GM23338 (cell line): ENCODE measurements at regions not wholly inside any gene's neighbourhood (a gene's known extent, or its start where the extent isn't known, plus 50 kb on each side); places are given as distances from the start of the nearest gene placed in this dataset.

Experiments
- ATAC-seq: fragments of 200-7000 bp; cut with Tn5 transposase; 3 replicates; pipeline ENCODE4 v1.9.1; 2020
- DNase-seq: peaks from one replicate; pipeline ENCODE4 v3.0.0-alpha.2; 2015; ENCODE audit warnings: low spot score
- H2AFZ ChIP-seq: fragments of 200-600 bp; sonication (generic); 2 replicates; pipeline ENCODE4 v1.8.0; 2016; ENCODE audit warnings: antibody characterized with exemption, mild to moderate bottlenecking, moderate library complexity
- H3F3A ChIP-seq: fragments of 200-600 bp; sonication (generic); replicated peaks from 2 replicates; pipeline ENCODE4 v1.8.0; 2017; ENCODE audit warnings: antibody characterized with exemption, mixed run types, low read depth
- H3K27ac ChIP-seq: fragments of 200-600 bp; sonication (generic); 2 replicates; pipeline ENCODE4 v1.6.1; 2016; ENCODE audit warnings: low read depth
- H3K27me3 ChIP-seq: fragments of 200-600 bp; sonication (generic); 2 replicates; pipeline ENCODE4 v1.8.0; 2016; ENCODE audit warnings: mild to moderate bottlenecking, mixed run types, moderate library complexity; ENCODE audit not compliant: insufficient read depth
- H3K36me3 ChIP-seq: fragments of 200-600 bp; sonication (generic); 2 replicates; pipeline ENCODE4 v1.8.0; 2016; ENCODE audit warnings: mild to moderate bottlenecking; ENCODE audit not compliant: insufficient read depth
- H3K4me1 ChIP-seq: fragments of 200-600 bp; sonication (generic); 2 replicates; pipeline ENCODE4 v1.8.0; 2016; ENCODE audit warnings: mild to moderate bottlenecking, moderate library complexity; ENCODE audit not compliant: insufficient read depth
- H3K4me2 ChIP-seq: fragments of 200-600 bp; sonication (generic); 2 replicates; pipeline ENCODE4 v1.7.1; 2017; ENCODE audit warnings: mixed run types
- H3K4me3 ChIP-seq: fragments of 200-600 bp; sonication (generic); 2 replicates; pipeline ENCODE4 v1.6.1; 2016; ENCODE audit warnings: mixed run types
- H3K79me2 ChIP-seq: fragments of 200-600 bp; sonication (generic); replicated peaks from 2 replicates; pipeline ENCODE4 v1.8.0; 2017; ENCODE audit warnings: mild to moderate bottlenecking; ENCODE audit not compliant: insufficient read depth
- H3K9me2 ChIP-seq: fragments of 200-600 bp; sonication (generic); 2 replicates; pipeline ENCODE4 v1.8.0; 2017; ENCODE audit not compliant: insufficient read depth
- H4K20me1 ChIP-seq: fragments of 200-600 bp; sonication (generic); replicated peaks from 2 replicates; pipeline ENCODE4 v1.8.0; 2017; ENCODE audit warnings: mild to moderate bottlenecking; ENCODE audit not compliant: insufficient read depth
- H3K27ac Mint-ChIP-seq: 2 replicates; pipeline ENCODE4 v1.8.0; 2020; ENCODE audit warnings: inconsistent platforms, mild to moderate bottlenecking, moderate library complexity, mixed read lengths
- H3K27me3 Mint-ChIP-seq: 3 replicates; pipeline ENCODE4 v1.8.0; 2022; ENCODE audit warnings: low read depth, mild to moderate bottlenecking, moderate library complexity, mixed read lengths, inconsistent platforms; ENCODE audit not compliant: insufficient read depth, poor library complexity
- H3K36me3 Mint-ChIP-seq: 3 replicates; pipeline ENCODE4 v1.8.0; 2021; ENCODE audit warnings: low read depth, mild to moderate bottlenecking, inconsistent platforms, moderate library complexity, mixed read lengths
- H3K4me1 Mint-ChIP-seq: 3 replicates; pipeline ENCODE4 v1.8.0; 2020; ENCODE audit warnings: mild to moderate bottlenecking, inconsistent platforms, mixed read lengths
- H3K4me3 Mint-ChIP-seq: 3 replicates; pipeline ENCODE4 v1.8.0; 2021; ENCODE audit warnings: moderate library complexity, mild to moderate bottlenecking, inconsistent platforms, mixed read lengths
- H3K9me3 Mint-ChIP-seq: 3 replicates; pipeline ENCODE4 v1.8.0; 2020; ENCODE audit warnings: moderate library complexity, mild to moderate bottlenecking, inconsistent platforms, mixed read lengths
- ETS1 ChIP-seq: IDR thresholded peaks from 2 replicates; pipeline ENCODE4 v1.6.1; 2016; ENCODE audit warnings: antibody characterized with exemption
- EZH2 ChIP-seq: fragments of 200-600 bp; sonication (generic); IDR thresholded peaks from one replicate; pipeline ENCODE4 v1.8.0; 2017; ENCODE audit warnings: antibody characterized with exemption, mild to moderate bottlenecking, low read depth; ENCODE audit not compliant: unreplicated experiment
- EZH2phosphoT487 ChIP-seq: fragments of 200-600 bp; sonication (generic); IDR thresholded peaks from one replicate; pipeline ENCODE4 v1.8.1; 2018; ENCODE audit warnings: antibody characterized with exemption; ENCODE audit not compliant: unreplicated experiment
- JUNB ChIP-seq: IDR thresholded peaks from one replicate; pipeline ENCODE4 v1.6.1; 2016; ENCODE audit warnings: antibody characterized with exemption; ENCODE audit not compliant: unreplicated experiment
- NANOG ChIP-seq: IDR thresholded peaks from 2 replicates; pipeline ENCODE4 v1.6.1; 2016; ENCODE audit warnings: antibody characterized with exemption, borderline replicate concordance
- POLR2AphosphoS5 ChIP-seq: IDR thresholded peaks from 2 replicates; pipeline ENCODE4 v1.6.1; 2016; ENCODE audit warnings: antibody characterized with exemption, low read depth
- REST ChIP-seq: IDR thresholded peaks from one replicate; pipeline ENCODE4 v1.6.1; 2018; ENCODE audit warnings: antibody characterized with exemption; ENCODE audit not compliant: unreplicated experiment
- ZNF114 ChIP-seq: fragments of 250-450 bp; sonication (Bioruptor Pico); IDR thresholded peaks from 2 replicates; pipeline ENCODE4 v1.5.0; 2020; ENCODE audit warnings: mild to moderate bottlenecking, moderate library complexity
- ZNF331 ChIP-seq: fragments of 250-450 bp; sonication (Bioruptor Pico); IDR thresholded peaks from 2 replicates; pipeline ENCODE4 v1.5.0; 2020; ENCODE audit warnings: low read depth, mild to moderate bottlenecking, moderate library complexity

- Histone ChIP-seq H3K4me1 (peaks cover 4% of the 10 kb centered on the region; the same call in 1 of the 2 replicates), H4K20me1 (no peaks in the 10 kb centered on the region), H3F3A (no peaks in the 10 kb centered on the region), H3K4me2 (no peak overlapping the region), H3K4me3 (no peak overlapping the region), H2AFZ (peak overlapping the region; percentile 52; the same call in 1 of the 2 replicates), H3K27ac (no peak overlapping the region), H3K79me2 (no peaks in the 10 kb centered on the region), H3K36me3 (no peaks in the 10 kb centered on the region), H3K27me3 (no peaks in the 10 kb centered on the region), H3K9me2 (peaks cover 14% of the 10 kb centered on the region)
- DNase-seq (no peak), ATAC-seq (no peak)
- no peak for TF ChIP-seq ETS1
- TF ChIP-seq EZH2phosphoT487, result no peak
- TF ChIP-seq ZNF114 (CRISPR knock-in tag), result no peak
- no peak for TF ChIP-seq NANOG
- TF ChIP-seq EZH2, result no peak
- TF ChIP-seq JUNB, result no peak
- TF ChIP-seq POLR2AphosphoS5, result no peak
- no peak for TF ChIP-seq ZNF331 (CRISPR knock-in tag)
- no peaks in the 10 kb centered on the region for H3K36me3 Mint-ChIP-seq
- peaks cover 4% of the 10 kb centered on the region for H3K27me3 Mint-ChIP-seq
- H3K4me3 Mint-ChIP-seq, result no peak overlapping the region
- H3K4me1 Mint-ChIP-seq, result peaks cover 4% of the 10 kb centered on the region
- H3K27ac Mint-ChIP-seq, result no peak overlapping the region
- H3K9me3 Mint-ChIP-seq, result no peaks in the 10 kb centered on the region
Observed at GRCh38 chr14:97441740-97442362, 644.7 kb downstream of the VRK1 start.

- Histone ChIP-seq H3K27me3 (no peaks in the 10 kb centered on the region), H3K4me3 (no peak overlapping the region), H3F3A (no peaks in the 10 kb centered on the region), H3K27ac (no peak overlapping the region), H3K36me3 (no peaks in the 10 kb centered on the region), H2AFZ (peak overlapping the region; percentile 52; the same call in 1 of the 2 replicates), H3K9me2 (peaks cover 14% of the 10 kb centered on the region), H3K4me1 (peaks cover 4% of the 10 kb centered on the region; the same call in 1 of the 2 replicates), H3K4me2 (no peak overlapping the region), H3K79me2 (no peaks in the 10 kb centered on the region), H4K20me1 (no peaks in the 10 kb centered on the region)
- Mint-ChIP-seq H3K4me1 (peaks cover 4% of the 10 kb centered on the region), H3K27me3 (peaks cover 4% of the 10 kb centered on the region), H3K27ac (no peak overlapping the region), H3K9me3 (no peaks in the 10 kb centered on the region), H3K4me3 (no peak overlapping the region), H3K36me3 (no peaks in the 10 kb centered on the region)
- DNase-seq (no peak), ATAC-seq (no peak)
- TF ChIP-seq EZH2 (no peak), ZNF114 (CRISPR knock-in tag) (no peak), ETS1 (no peak), POLR2AphosphoS5 (no peak), ZNF331 (CRISPR knock-in tag) (no peak), NANOG (no peak), JUNB (no peak), EZH2phosphoT487 (no peak), REST (no peak)
Observed at GRCh38 chr14:97442363-97442762, 645.2 kb downstream of the VRK1 start.
